Retinal pigment epithelial cell (primary cell): ENCODE measurements at regions not wholly inside any gene's neighbourhood (a gene's known extent, or its start where the extent isn't known, plus 50 kb on each side); places are given as distances from the start of the nearest gene placed in this dataset.
A peak's percentile ranks its signal among the peaks of the same experiment; 100 is the strongest.
"Not testable (repeated sequence)": the region's sequence is repeated elsewhere in the genome, so short reads cannot be mapped to it uniquely, and the experiment has no call there.

Experiments used
- DNase-seq: peaks from one replicate; pipeline ENCODE4 v3.0.0-alpha.2; 2010; ENCODE audit warnings: low read depth
- H3K4me3 ChIP-seq: 2 replicates; pipeline ENCODE4 v1.5.1; 2011; ENCODE audit warnings: mild to moderate bottlenecking, low read length, control low read depth, moderate library complexity
- CTCF ChIP-seq: conservative IDR thresholded peaks from 2 replicates; pipeline ENCODE4 v1.5.1; 2011; ENCODE audit warnings: low read depth, low read length, control low read depth, inconsistent platforms

- TF ChIP-seq CTCF = no peak
- DNase-seq = peak; percentile 93
- no peak overlapping the region for H3K4me3 ChIP-seq
Observed at GRCh38 chr5:124824637-124825158, 78.3 kb upstream of the ZNF608 start.

- no peak overlapping the region for H3K4me3 ChIP-seq
- DNase-seq = no peak
- TF ChIP-seq CTCF = no peak
Observed at GRCh38 chr5:124825250-124825982, 79.0 kb upstream of the ZNF608 start.

- H3K4me3 ChIP-seq = no peak overlapping the region
- DNase-seq = no peak
- TF ChIP-seq CTCF = no peak
Observed at GRCh38 chr5:124825983-124826337, 79.5 kb upstream of the ZNF608 start.

DNA sequence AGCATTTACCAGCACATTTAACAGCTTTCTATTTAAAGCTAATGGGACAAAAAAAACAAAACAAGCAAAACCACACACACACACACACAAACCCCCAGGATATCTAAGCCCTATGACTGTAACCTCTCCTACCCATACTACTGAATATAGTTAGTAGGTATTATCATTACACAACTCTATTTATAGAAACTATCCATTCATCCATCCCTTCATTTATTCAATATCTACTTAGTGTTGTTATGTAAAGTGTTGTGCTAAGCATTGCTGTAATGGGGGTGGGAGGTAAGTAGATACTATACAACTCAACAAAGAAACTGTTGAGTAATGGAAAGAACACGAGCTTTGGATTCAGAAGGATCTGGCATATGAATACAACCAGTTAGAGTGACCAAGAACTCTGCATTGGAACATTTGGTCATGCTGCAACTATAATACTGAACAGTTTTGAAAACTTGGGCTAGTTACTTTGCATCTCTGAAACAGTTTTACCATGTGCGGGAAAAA, 82.3 kb upstream of the ZNF608 start:
- no peak for TF ChIP-seq CTCF
- DNase-seq = no peak
- H3K4me3 ChIP-seq = no peak overlapping the region

DNA sequence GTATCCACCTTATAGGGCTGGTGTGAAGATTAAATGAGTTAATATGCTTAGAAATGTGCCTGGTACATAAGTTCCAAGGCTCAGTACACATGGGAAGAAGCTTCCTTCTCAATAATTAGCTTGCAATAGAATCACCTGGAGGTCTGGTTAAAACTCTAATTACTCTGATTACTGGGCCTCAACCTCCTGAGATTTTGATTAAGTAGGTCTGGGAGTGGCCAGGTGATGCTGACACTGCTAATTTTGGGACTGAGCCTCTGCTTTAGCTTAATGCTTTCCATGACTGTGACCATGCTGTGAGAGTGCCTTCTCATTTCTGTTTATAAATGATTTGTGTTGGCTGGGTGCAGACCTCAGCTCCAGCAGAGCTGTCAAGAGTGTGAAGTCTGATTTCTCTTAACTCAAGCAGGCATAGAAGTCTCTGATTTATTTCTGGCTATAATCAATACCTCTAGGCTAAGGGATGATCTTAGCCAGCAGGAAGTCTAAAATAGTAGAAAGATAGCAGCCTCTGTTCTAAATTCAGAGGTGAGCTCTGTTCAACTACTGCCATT, 85.3 kb upstream of the ZNF608 start:
- H3K4me3 ChIP-seq = no peak overlapping the region
- no peak for DNase-seq
- no peak for TF ChIP-seq CTCF

GRCh38 chr5:124832510-124832909, 86.1 kb upstream of the ZNF608 start:
- DNase-seq = no peak
- no peak for TF ChIP-seq CTCF
- H3K4me3 ChIP-seq = no peak overlapping the region

GRCh38 chr5:124836314-124836713, 89.9 kb upstream of the ZNF608 start:
- not testable (repeated sequence) for H3K4me3 ChIP-seq, DNase-seq
